T-cell (primary cell): ENCODE measurements at regions not wholly inside any gene's neighbourhood (a gene's known extent, or its start where the extent isn't known, plus 50 kb on each side); places are given as distances from the start of the nearest gene placed in this dataset.

Experiments
- ATAC-seq, 4 experiments: fragments of 200-7000 bp in 3 of 4; fragments of 150-1000 bp in 1 of 4; cut with Tn5 transposase; replicated peaks in 1 of 4; 1 replicate in 3 of 4; 2 replicates in 1 of 4; pipeline ENCODE4 v1.10.0; 2021; ENCODE audit warnings: moderate library complexity in 3 of 4, mild to moderate bottlenecking in 2 of 4, moderate number of reproducible peaks in 1 of 4
- CTCF ChIA-PET, 2 donors: fragments of 300-600 bp; sonication (Branson Sonifier 250); formaldehyde crosslinking; loops; one replicate each; lab custom pipeline; 2022; ENCODE audit warnings: antibody characterized with exemption in 2 of 2; lab: Charles Lee
- POLR2A ChIA-PET, 2 donors: fragments of 300-600 bp; sonication (Branson Sonifier 250); formaldehyde crosslinking; loops; one replicate each; lab custom pipeline; 2022; ENCODE audit warnings: antibody characterized with exemption in 2 of 2; lab: Charles Lee
- DNase-seq, 35 experiments: peaks; one replicate each; pipeline versions ENCODE4 v3.0.0 to v3.0.0-alpha.2; 2013 to 2023
- H3K27ac ChIP-seq: one replicate; pipeline ENCODE4 v1.5.1; 2013; ENCODE audit warnings: low read length
- H3K27me3 ChIP-seq, 2 experiments: replicated peaks in 1 of 2; 1 replicate in 1 of 2; 2 replicates in 1 of 2; pipeline versions ENCODE4 v1.6.1 to v1.7.0; 2013; ENCODE audit warnings: low read length in 1 of 2, mixed read lengths in 1 of 2; ENCODE audit not compliant: control insufficient read depth in 2 of 2, insufficient read depth in 2 of 2; ENCODE audit errors: extremely low read depth in 1 of 2
- H3K36me3 ChIP-seq, 2 donors: 1 replicate in 1 of 2; 2 replicates in 1 of 2; pipeline versions ENCODE4 v1.6.1 to v1.7.0; 2013; ENCODE audit warnings: low read length in 1 of 2; ENCODE audit not compliant: control insufficient read depth in 2 of 2, insufficient read depth in 1 of 2; ENCODE audit errors: extremely low read depth in 1 of 2
- H3K4me1 ChIP-seq, 2 experiments: 1 replicate in 1 of 2; 2 replicates in 1 of 2; pipeline versions ENCODE4 v1.6.1 to v1.7.0; 2013; ENCODE audit warnings: low read length in 2 of 2, mixed read lengths in 1 of 2; ENCODE audit not compliant: insufficient read depth in 2 of 2, control insufficient read depth in 1 of 2; ENCODE audit errors: extremely low read depth in 1 of 2
- H3K4me3 ChIP-seq, 2 donors: 1 replicate in 1 of 2; 2 replicates in 1 of 2; pipeline versions ENCODE4 v1.5.1 to v1.7.0; 2013; ENCODE audit warnings: mild to moderate bottlenecking in 2 of 2, low read length in 1 of 2, moderate library complexity in 1 of 2; ENCODE audit not compliant: control insufficient read depth in 1 of 2; ENCODE audit errors: extremely low read depth in 1 of 2
- H3K9me3 ChIP-seq: 2 replicates; pipeline ENCODE4 v1.7.0; 2013
- H3K27ac Mint-ChIP-seq, 2 donors: one replicate each; pipeline ENCODE4 v1.8.0; 2020 to 2021; ENCODE audit warnings: mild to moderate bottlenecking in 2 of 2, mixed read lengths in 2 of 2
- H3K27me3 Mint-ChIP-seq, 2 donors: one replicate each; pipeline ENCODE4 v1.8.0; 2021 to 2022; ENCODE audit warnings: mixed read lengths in 2 of 2
- H3K36me3 Mint-ChIP-seq: one replicate; pipeline ENCODE4 v1.8.0; 2021; ENCODE audit warnings: mixed read lengths
- H3K4me1 Mint-ChIP-seq, 3 donors: one replicate each; pipeline ENCODE4 v1.8.0; 2020 to 2022; ENCODE audit warnings: mixed read lengths in 3 of 3, mild to moderate bottlenecking in 1 of 3
- H3K4me3 Mint-ChIP-seq, 3 donors: one replicate each; pipeline ENCODE4 v1.8.0; 2020 to 2022; ENCODE audit warnings: mild to moderate bottlenecking in 3 of 3, mixed read lengths in 3 of 3, moderate library complexity in 3 of 3
- H3K9me3 Mint-ChIP-seq, 3 donors: one replicate each; pipeline ENCODE4 v1.8.0; 2020 to 2022; ENCODE audit warnings: mixed read lengths in 3 of 3
- WGBS: methylation state at CpG from one replicate; pipeline ENCODE4 v1.1.5; 2013; ENCODE audit warnings: missing lambda C conversion rate; ENCODE audit not compliant: insufficient coverage; 5-methylcytosine and 5-hydroxymethylcytosine counted together

DNA sequence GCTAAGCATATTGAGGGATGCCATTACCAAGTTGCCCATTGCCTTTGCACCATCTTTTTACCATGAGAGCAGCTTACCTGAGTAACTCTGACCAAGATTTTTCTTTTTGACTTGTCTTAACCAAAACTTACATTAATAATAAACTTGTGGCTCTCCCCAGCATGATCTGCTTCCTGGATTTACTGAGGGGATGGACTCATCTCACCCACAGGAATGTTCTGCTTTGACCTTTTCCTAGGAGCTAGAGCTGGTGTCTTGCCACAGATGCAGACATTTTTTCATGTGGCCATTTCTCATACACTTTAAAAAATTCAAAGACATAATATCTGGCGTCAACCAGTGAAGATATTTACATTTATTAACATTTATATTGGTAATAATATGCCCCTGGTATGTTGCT is 79.2 kb upstream of the EFHC2 start:
- Histone ChIP-seq H3K9me3 (no peaks in the 10 kb centered on the region), H3K36me3 (no peaks in the 10 kb centered on the region), H3K4me3 (no peak overlapping the region), H3K4me1 (no peaks in the 10 kb centered on the region), H3K27me3 (peaks cover 0 to 2% of the 10 kb centered on the region in 2 experiments), H3K27ac (no peak overlapping the region)
- no CpG with 5 or more reads among the region's 1 CpG for WGBS
- H3K4me1 Mint-ChIP-seq = no peaks in the 10 kb centered on the region
- CTCF ChIA-PET = no interaction called here
- H3K4me3 Mint-ChIP-seq = no peak overlapping the region
- H3K27ac Mint-ChIP-seq = no peak overlapping the region
- ATAC-seq = no peak
- no peaks in the 10 kb centered on the region for H3K9me3 Mint-ChIP-seq
- H3K27me3 Mint-ChIP-seq = peaks cover 2 to 19% of the 10 kb centered on the region in 2 donors
- no peaks in the 10 kb centered on the region for H3K36me3 Mint-ChIP-seq
- no peak for DNase-seq
- POLR2A ChIA-PET = no interaction called here

DNA sequence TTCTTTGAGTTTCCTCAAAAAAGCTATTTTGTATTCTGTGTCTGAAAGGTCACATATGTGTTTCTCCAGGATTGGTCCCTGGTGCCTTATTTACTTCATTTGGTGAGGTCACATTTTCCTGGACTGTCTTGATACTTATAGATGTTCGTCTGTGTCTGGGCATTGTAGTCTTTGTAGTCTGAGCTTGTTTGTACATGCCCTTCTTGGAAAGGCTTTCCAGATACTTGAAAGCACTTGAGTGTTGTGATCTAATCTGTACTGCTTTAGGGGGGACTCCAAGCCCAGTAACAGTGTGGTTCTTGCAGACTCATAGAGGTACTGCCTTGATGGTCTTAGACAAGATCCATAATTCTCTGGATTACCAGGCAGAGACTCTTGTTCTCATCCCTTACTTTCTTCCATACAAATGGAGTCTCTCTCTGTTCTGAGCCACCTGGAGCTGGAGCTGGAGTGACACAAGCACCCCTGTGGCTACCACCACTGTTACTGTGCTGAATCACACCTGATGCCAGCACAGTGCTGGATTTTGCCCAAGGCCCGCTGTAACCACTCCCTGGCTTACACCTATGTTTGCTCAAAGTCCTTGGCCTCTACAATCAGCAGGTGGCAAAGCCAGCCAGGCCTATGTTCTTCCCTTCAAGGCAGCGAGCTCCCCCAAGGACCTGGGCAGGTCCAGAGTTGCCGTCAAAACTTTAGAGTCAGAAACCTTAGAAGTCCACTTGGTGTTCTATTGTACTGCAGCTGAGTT is 72.3 kb upstream of the EFHC2 start:
- 67% methylated on average over 1 of the region's 4 CpGs for WGBS
- Mint-ChIP-seq H3K9me3 (no peaks in the 10 kb centered on the region), H3K27ac (no peak overlapping the region), H3K4me1 (no peaks in the 10 kb centered on the region), H3K4me3 (no peak overlapping the region), H3K36me3 (no peaks in the 10 kb centered on the region), H3K27me3 (peaks cover 2 to 19% of the 10 kb centered on the region in 2 donors)
- peaks cover 0 to 6% of the 10 kb centered on the region in 2 experiments for H3K27me3 ChIP-seq
- H3K36me3 ChIP-seq = no peaks in the 10 kb centered on the region
- H3K4me1 ChIP-seq = no peaks in the 10 kb centered on the region
- H3K27ac ChIP-seq = no peak overlapping the region
- ChIA-PET CTCF (no interaction called here), POLR2A (no interaction called here)
- ATAC-seq = no peak
- no peak overlapping the region for H3K4me3 ChIP-seq
- H3K9me3 ChIP-seq = no peaks in the 10 kb centered on the region
- no peak for DNase-seq

DNA sequence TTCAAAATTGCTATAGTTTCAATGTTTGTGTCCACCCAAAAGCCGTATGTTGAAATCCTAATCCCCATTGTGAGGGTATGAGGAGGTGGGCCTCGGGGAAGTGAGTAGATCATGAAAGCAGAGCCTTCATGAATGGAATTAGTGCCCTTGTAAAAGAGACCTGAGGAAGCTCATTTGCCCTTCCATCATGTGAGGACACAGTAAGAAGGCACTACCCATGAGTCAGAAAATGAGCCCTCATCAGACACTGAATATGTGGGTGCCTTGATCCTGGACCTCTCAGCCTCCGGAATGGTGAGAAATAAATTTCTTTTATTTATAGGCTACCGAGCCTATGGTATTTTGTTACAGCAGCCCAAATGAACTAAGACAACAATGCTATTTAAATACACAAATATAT is 57.7 kb upstream of the EFHC2 start:
- H3K4me1 ChIP-seq = no peaks in the 10 kb centered on the region
- no peaks in the 10 kb centered on the region for H3K9me3 Mint-ChIP-seq
- H3K36me3 Mint-ChIP-seq = no peaks in the 10 kb centered on the region
- no peaks in the 10 kb centered on the region for H3K36me3 ChIP-seq
- H3K27me3 Mint-ChIP-seq = peaks cover 0 to 9% of the 10 kb centered on the region in 2 donors
- DNase-seq (no peak), ATAC-seq (no peak)
- no peak overlapping the region for H3K27ac ChIP-seq
- H3K4me3 ChIP-seq = no peak overlapping the region
- CTCF ChIA-PET = no interaction called here
- H3K27me3 ChIP-seq = no peaks in the 10 kb centered on the region
- H3K4me1 Mint-ChIP-seq = no peaks in the 10 kb centered on the region
- no peak overlapping the region for H3K27ac Mint-ChIP-seq
- no CpG with 5 or more reads among the region's 4 CpGs for WGBS
- no peaks in the 10 kb centered on the region for H3K9me3 ChIP-seq
- POLR2A ChIA-PET = no interaction called here
- H3K4me3 Mint-ChIP-seq = no peak overlapping the region

DNA sequence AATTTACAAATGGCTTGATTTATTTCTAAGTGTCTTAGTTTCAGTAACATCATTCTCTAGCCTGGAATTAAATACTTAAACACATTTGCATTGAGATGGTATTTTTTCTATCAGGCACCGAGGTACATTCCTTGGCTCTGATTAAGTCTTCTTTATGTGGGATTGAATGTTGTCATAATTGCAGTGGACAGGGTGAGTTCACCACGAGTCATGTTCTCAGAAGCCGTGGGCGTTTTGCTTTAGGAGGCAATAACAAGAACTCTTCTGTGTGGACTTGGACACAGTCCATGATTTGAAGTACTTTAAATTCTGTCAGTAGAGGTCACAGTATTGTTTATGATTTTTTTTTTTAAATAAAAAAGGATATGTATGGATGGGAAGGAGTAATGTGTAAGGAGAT is 57.1 kb upstream of the EFHC2 start:
- no peak for ATAC-seq
- POLR2A ChIA-PET = no interaction called here
- CTCF ChIA-PET = no interaction called here

DNA sequence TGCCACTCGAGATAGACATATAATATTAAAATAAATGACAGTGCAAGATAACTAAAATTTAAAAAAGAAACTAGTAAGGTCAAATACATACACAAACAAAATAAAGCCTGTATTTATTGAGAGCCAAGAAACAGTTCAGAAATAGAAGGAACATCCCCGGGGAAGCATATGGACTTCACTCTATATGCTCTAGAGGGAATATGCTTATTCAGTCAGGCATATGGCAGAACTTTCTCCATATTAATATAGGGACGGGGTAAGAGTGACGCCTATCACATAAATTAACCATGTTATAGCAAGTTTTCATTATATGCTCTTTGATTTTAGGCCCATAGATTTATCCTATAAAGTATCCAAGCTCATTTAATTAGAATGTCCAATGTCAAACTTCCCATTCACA is 56.7 kb upstream of the EFHC2 start:
- Mint-ChIP-seq H3K27me3 (peaks cover 0 to 9% of the 10 kb centered on the region in 2 donors), H3K27ac (no peak overlapping the region), H3K36me3 (no peaks in the 10 kb centered on the region), H3K4me3 (no peak overlapping the region), H3K9me3 (no peaks in the 10 kb centered on the region), H3K4me1 (no peaks in the 10 kb centered on the region)
- H3K4me3 ChIP-seq = no peak overlapping the region
- no peak overlapping the region for H3K27ac ChIP-seq
- no peaks in the 10 kb centered on the region for H3K36me3 ChIP-seq
- WGBS = no CpG with 5 or more reads among the region's 4 CpGs
- CTCF ChIA-PET = no interaction called here
- no peaks in the 10 kb centered on the region for H3K27me3 ChIP-seq
- DNase-seq = no peak
- H3K9me3 ChIP-seq = no peaks in the 10 kb centered on the region
- POLR2A ChIA-PET = no interaction called here
- ATAC-seq = no peak
- H3K4me1 ChIP-seq = no peaks in the 10 kb centered on the region

More for the DNA sequence above, 57.1 kb upstream of the EFHC2 start:
- no peaks in the 10 kb centered on the region for H3K36me3 ChIP-seq
- H3K4me3 ChIP-seq = no peak overlapping the region
- no peak for DNase-seq
- H3K27ac Mint-ChIP-seq = no peak overlapping the region
- H3K4me3 Mint-ChIP-seq = no peak overlapping the region
- peaks cover 0 to 9% of the 10 kb centered on the region in 2 donors for H3K27me3 Mint-ChIP-seq
- H3K36me3 Mint-ChIP-seq = no peaks in the 10 kb centered on the region
- no peaks in the 10 kb centered on the region for H3K9me3 ChIP-seq
- no peaks in the 10 kb centered on the region for H3K9me3 Mint-ChIP-seq
- H3K4me1 ChIP-seq = no peaks in the 10 kb centered on the region
- H3K4me1 Mint-ChIP-seq = no peaks in the 10 kb centered on the region
- no peaks in the 10 kb centered on the region for H3K27me3 ChIP-seq
- no CpG with 5 or more reads among the region's 4 CpGs for WGBS
- H3K27ac ChIP-seq = no peak overlapping the region
